ENCODE measurements at regions not wholly inside any gene's neighbourhood (a gene's known extent, or its start where the extent isn't known, plus 50 kb on each side); places are given as distances from the start of the nearest gene placed in this dataset.
"Not testable (repeated sequence)": the region's sequence is repeated elsewhere in the genome, so short reads cannot be mapped to it uniquely, and the experiment has no call there.

DNA sequence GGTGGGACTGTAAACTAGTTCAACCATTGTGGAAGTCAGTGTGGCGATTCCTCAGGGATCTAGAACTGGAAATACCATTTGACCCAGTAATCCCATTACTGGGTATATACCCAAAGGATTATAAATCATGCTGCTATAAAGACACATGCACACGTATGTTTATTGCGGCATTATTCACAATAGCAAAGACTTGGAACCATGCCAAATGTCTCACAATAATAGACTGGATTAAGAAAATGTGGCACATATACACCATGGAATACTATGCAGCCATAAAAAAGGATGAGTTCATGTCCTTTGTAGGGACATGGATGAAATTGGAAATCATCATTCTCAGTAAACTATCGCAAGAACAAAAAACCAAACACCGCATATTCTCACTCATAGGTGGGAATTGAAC lies 268.3 kb upstream of the MMADHC start:
- H3K9me3 ChIP-seq (ENCODE audit: control insufficient read depth in 2 of 2, low read length in 2 of 2); ATAC-seq (ENCODE audit: low read depth in 2 of 2); H3K4me1 Mint-ChIP-seq: not testable (repeated sequence)

DNA sequence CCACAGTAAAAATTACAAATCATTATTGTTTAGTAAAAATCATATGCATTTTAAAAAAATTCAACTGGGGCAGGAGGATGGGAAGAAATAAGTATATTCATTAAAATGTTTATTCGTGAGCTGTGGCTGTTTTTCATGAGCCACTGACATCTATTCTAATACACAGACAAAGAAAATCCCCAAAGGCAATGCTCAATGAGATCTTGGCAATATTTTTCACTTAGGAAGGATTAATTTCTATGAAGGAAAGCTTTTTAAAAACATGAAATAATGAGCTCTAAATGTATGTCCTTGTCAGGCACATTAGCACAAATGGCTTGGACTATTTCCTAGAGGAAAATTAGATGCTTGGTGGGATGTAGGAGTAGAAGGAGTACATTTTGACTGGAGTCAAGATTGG lies 262.0 kb upstream of the MMADHC start:
- Mint-ChIP-seq H3K4me1 (no peaks in the 10 kb centered on the region), H3K27ac (no peak overlapping the region), H3K9me3 (peaks cover 1 to 12% (median 9%) of the 10 kb centered on the region in 7 donors), H3K4me3 (no peak overlapping the region), H3K36me3 (no peaks in the 10 kb centered on the region), H3K27me3 (peaks cover 5% of the 10 kb centered on the region)
- Histone ChIP-seq H3K4me1 (ENCODE audit: control insufficient read depth, insufficient read depth, low read length, poor library complexity, severe bottlenecking) (no peaks in the 10 kb centered on the region), H3K4me3 (ENCODE audit: low read depth, low read length) (no peak overlapping the region), H3K36me3 (ENCODE audit: control insufficient read depth, insufficient read depth, low read length) (no peaks in the 10 kb centered on the region), H3K27ac (ENCODE audit: insufficient read depth, low read length, poor library complexity, severe bottlenecking) (no peak overlapping the region), H3K9me3 (ENCODE audit: control insufficient read depth in 2 of 2, low read length in 2 of 2) (peaks cover 0 to 7% of the 10 kb centered on the region in 2 experiments), H3K27me3 (ENCODE audit: control insufficient read depth, insufficient read depth, low read length) (no peaks in the 10 kb centered on the region)
- ATAC-seq (ENCODE audit: low read depth in 2 of 2) (no peak), DNase-seq (no peak)

More for the DNA sequence above, 268.3 kb upstream of the MMADHC start:
- not testable (repeated sequence) for H3K4me3 Mint-ChIP-seq; DNase-seq; H3K36me3 Mint-ChIP-seq; H3K9me3 Mint-ChIP-seq; H3K27ac ChIP-seq (ENCODE audit: insufficient read depth, low read length, poor library complexity, severe bottlenecking); H3K36me3 ChIP-seq (ENCODE audit: control insufficient read depth, insufficient read depth, low read length); H3K4me1 ChIP-seq (ENCODE audit: control insufficient read depth, insufficient read depth, low read length, poor library complexity, severe bottlenecking); H3K27ac Mint-ChIP-seq; H3K27me3 ChIP-seq (ENCODE audit: control insufficient read depth, insufficient read depth, low read length); H3K27me3 Mint-ChIP-seq; H3K4me3 ChIP-seq (ENCODE audit: low read depth, low read length)

DNA sequence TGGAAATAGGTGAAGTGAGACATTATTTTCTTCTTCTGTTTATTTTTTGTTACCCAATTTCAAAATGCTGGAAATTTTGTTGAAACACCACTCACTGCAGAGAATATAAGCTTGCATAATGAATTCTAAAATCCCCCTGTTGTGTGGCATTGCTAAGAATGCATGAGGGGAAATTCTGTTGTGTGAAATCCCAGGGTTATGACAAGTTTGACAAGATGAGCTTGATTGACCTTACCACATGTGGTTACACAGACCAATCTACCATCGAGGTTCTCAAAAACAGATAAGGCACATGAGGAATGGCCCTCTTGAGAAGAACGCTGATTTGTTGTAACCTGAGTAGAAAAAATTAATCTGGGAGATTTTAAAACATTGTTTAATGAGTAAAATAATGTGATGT lies 261.6 kb upstream of the MMADHC start:
- no peaks in the 10 kb centered on the region for H3K4me1 Mint-ChIP-seq
- H3K36me3 ChIP-seq (ENCODE audit: control insufficient read depth, insufficient read depth, low read length), result no peaks in the 10 kb centered on the region
- no peaks in the 10 kb centered on the region for H3K36me3 Mint-ChIP-seq
- H3K4me3 ChIP-seq (ENCODE audit: low read depth, low read length), result no peak overlapping the region
- H3K4me3 Mint-ChIP-seq, result no peak overlapping the region
- no peaks in the 10 kb centered on the region for H3K27me3 ChIP-seq (ENCODE audit: control insufficient read depth, insufficient read depth, low read length)
- peaks cover 5% of the 10 kb centered on the region for H3K27me3 Mint-ChIP-seq
- no peak overlapping the region for H3K27ac ChIP-seq (ENCODE audit: insufficient read depth, low read length, poor library complexity, severe bottlenecking)
- ATAC-seq (ENCODE audit: low read depth in 2 of 2) (no peak), DNase-seq (no peak)
- no peak overlapping the region for H3K27ac Mint-ChIP-seq
- peaks cover 0 to 7% of the 10 kb centered on the region in 2 experiments for H3K9me3 ChIP-seq (ENCODE audit: control insufficient read depth in 2 of 2, low read length in 2 of 2)
- H3K4me1 ChIP-seq (ENCODE audit: control insufficient read depth, insufficient read depth, low read length, poor library complexity, severe bottlenecking), result no peaks in the 10 kb centered on the region
- peaks cover 1 to 12% (median 9%) of the 10 kb centered on the region in 7 donors for H3K9me3 Mint-ChIP-seq

DNA sequence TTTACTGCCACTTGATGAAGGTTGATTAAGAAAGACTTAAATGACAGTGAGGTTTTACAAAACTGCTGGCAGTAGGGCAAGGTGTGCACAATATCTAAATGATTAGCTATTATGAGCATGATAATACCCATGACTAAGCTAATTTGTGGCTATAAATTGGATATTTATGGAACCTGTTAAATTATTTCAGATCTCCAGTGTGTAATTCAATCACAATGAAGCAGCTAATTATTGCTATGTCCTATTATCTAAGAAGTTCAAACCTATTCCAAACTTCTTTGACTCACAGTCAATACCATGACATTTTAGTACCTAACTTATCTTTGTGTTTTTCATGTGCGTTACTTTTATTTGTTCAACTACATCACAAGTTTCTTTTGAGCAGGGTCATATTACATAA lies 253.8 kb upstream of the MMADHC start:
- no peak for ATAC-seq (ENCODE audit: low read depth in 2 of 2)
- DNase-seq, result no peak
- no peaks in the 10 kb centered on the region for H3K36me3 ChIP-seq (ENCODE audit: control insufficient read depth, insufficient read depth, low read length)
- H3K4me1 Mint-ChIP-seq, result no peaks in the 10 kb centered on the region
- H3K36me3 Mint-ChIP-seq, result no peaks in the 10 kb centered on the region
- peaks cover 1 to 15% (median 9%) of the 10 kb centered on the region in 7 donors for H3K9me3 Mint-ChIP-seq
- H3K4me3 Mint-ChIP-seq, result no peak overlapping the region
- no peak overlapping the region for H3K27ac Mint-ChIP-seq
- no peak overlapping the region for H3K27ac ChIP-seq (ENCODE audit: insufficient read depth, low read length, poor library complexity, severe bottlenecking)
- H3K27me3 Mint-ChIP-seq, result no peaks in the 10 kb centered on the region
- H3K4me3 ChIP-seq (ENCODE audit: low read depth, low read length), result no peak overlapping the region
- no peaks in the 10 kb centered on the region for H3K9me3 ChIP-seq (ENCODE audit: control insufficient read depth in 2 of 2, low read length in 2 of 2)
- no peaks in the 10 kb centered on the region for H3K27me3 ChIP-seq (ENCODE audit: control insufficient read depth, insufficient read depth, low read length)
- no peaks in the 10 kb centered on the region for H3K4me1 ChIP-seq (ENCODE audit: control insufficient read depth, insufficient read depth, low read length, poor library complexity, severe bottlenecking)

DNA sequence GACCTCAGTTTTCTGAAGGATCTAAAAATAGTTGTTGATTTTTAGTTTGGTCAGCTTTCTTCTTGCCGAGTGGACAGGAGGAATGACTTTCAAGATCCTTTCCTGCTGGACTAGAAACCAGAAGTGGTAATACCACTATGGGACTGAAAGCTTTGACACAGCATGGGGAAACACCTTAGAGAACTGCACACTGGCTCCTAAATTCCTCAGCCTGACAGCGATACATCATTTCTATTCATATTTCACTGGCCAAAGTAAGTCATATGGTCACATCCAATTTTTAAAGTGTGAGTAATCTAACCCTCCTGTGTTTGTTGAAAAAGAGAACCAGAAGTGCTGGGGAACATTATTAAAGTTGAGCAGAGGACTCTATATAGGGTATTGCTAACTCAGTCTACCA lies 244.7 kb upstream of the MMADHC start:
- Mint-ChIP-seq H3K4me1 (no peaks in the 10 kb centered on the region), H3K27me3 (no peaks in the 10 kb centered on the region), H3K36me3 (no peaks in the 10 kb centered on the region), H3K9me3 (peaks cover 1 to 23% (median 10%) of the 10 kb centered on the region in 7 donors), H3K4me3 (no peak overlapping the region), H3K27ac (no peak overlapping the region)
- no peaks in the 10 kb centered on the region for H3K9me3 ChIP-seq (ENCODE audit: control insufficient read depth in 2 of 2, low read length in 2 of 2)
- ATAC-seq (ENCODE audit: low read depth in 2 of 2) (no peak), DNase-seq (no peak)
- no peaks in the 10 kb centered on the region for H3K36me3 ChIP-seq (ENCODE audit: control insufficient read depth, insufficient read depth, low read length)
- H3K4me1 ChIP-seq (ENCODE audit: control insufficient read depth, insufficient read depth, low read length, poor library complexity, severe bottlenecking), result no peaks in the 10 kb centered on the region
- H3K4me3 ChIP-seq (ENCODE audit: low read depth, low read length), result no peak overlapping the region
- no peak overlapping the region for H3K27ac ChIP-seq (ENCODE audit: insufficient read depth, low read length, poor library complexity, severe bottlenecking)
- no peaks in the 10 kb centered on the region for H3K27me3 ChIP-seq (ENCODE audit: control insufficient read depth, insufficient read depth, low read length)

DNA sequence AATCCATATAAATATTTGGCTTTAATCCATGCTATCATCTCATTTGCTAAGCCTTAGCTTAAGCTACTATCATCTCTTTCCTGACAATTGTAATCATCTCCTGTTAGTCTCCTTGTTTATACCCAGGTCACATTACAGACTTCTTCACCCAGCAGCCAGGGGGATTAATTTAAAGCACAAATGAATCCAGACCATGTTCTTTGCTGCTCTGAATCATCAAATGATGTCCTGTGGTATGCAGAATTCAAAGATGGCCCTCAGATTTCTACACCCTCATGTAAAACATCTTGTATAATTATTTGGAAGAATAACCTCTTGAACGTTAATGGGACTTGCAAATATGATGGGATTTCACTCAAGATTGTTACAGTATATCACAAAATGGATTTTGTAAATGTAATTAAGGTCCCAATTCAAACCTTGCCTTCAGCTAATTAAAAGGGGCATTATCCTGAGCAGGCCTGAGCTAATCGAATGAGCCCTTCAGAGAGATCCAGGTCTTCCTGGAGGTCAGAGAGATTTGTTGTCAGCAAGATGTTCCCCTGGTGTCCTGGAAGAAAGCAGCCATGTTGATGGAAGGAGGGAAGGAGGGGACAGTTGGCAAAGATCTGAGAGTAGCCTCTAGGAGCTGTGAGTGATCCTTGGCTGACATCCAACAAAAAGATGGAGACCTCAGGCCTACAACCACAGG lies 241.1 kb upstream of the MMADHC start:
- no peaks in the 10 kb centered on the region for H3K27me3 ChIP-seq (ENCODE audit: control insufficient read depth, insufficient read depth, low read length)
- no peaks in the 10 kb centered on the region for H3K36me3 Mint-ChIP-seq
- H3K4me3 Mint-ChIP-seq, result no peak overlapping the region
- H3K4me1 ChIP-seq (ENCODE audit: control insufficient read depth, insufficient read depth, low read length, poor library complexity, severe bottlenecking), result no peaks in the 10 kb centered on the region
- peaks cover 0 to 6% (median 4%) of the 10 kb centered on the region in 7 donors for H3K9me3 Mint-ChIP-seq
- no peaks in the 10 kb centered on the region for H3K4me1 Mint-ChIP-seq
- H3K27ac ChIP-seq (ENCODE audit: insufficient read depth, low read length, poor library complexity, severe bottlenecking), result no peak overlapping the region
- no peak for ATAC-seq (ENCODE audit: low read depth in 2 of 2)
- H3K27me3 Mint-ChIP-seq, result no peaks in the 10 kb centered on the region
- no peaks in the 10 kb centered on the region for H3K36me3 ChIP-seq (ENCODE audit: control insufficient read depth, insufficient read depth, low read length)
- no peaks in the 10 kb centered on the region for H3K9me3 ChIP-seq (ENCODE audit: control insufficient read depth in 2 of 2, low read length in 2 of 2)
- no peak for DNase-seq
- H3K27ac Mint-ChIP-seq, result no peak overlapping the region
- no peak overlapping the region for H3K4me3 ChIP-seq (ENCODE audit: low read depth, low read length)

DNA sequence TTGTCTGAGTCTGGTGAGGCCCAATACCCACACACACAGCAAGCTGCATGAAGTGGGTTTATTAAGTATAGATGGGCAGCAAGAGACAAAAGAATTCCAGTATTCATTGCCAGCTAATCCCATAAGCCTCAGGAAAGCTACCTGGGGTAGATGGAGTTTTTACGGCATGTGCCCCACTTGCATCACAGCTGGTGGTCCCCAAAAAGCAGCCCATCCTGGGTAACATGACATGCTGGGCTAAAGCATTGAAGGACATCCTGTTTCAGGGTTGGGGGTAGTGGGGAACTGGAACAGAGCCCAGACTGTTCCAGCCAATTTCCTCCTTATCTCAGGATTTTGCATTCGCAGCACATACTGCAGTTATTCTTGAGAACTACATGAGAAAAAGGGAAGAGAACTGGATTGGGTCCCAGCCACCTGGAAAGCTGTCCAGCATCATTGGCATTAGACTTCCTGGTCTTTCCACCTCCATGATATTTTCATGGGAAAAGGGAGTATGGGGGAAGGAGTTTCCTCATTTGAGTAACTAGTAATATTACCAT lies 240.1 kb upstream of the MMADHC start:
- no peak for ATAC-seq (ENCODE audit: low read depth in 2 of 2)
- peaks cover 0 to 6% (median 4%) of the 10 kb centered on the region in 7 donors for H3K9me3 Mint-ChIP-seq
- H3K9me3 ChIP-seq (ENCODE audit: control insufficient read depth in 2 of 2, low read length in 2 of 2), result no peaks in the 10 kb centered on the region
- H3K27me3 ChIP-seq (ENCODE audit: control insufficient read depth, insufficient read depth, low read length), result no peaks in the 10 kb centered on the region
- no peaks in the 10 kb centered on the region for H3K27me3 Mint-ChIP-seq
- DNase-seq, result no peak
- H3K27ac ChIP-seq (ENCODE audit: insufficient read depth, low read length, poor library complexity, severe bottlenecking), result no peak overlapping the region
- H3K36me3 ChIP-seq (ENCODE audit: control insufficient read depth, insufficient read depth, low read length), result no peaks in the 10 kb centered on the region
- H3K36me3 Mint-ChIP-seq, result no peaks in the 10 kb centered on the region
- no peak overlapping the region for H3K4me3 Mint-ChIP-seq
- H3K4me3 ChIP-seq (ENCODE audit: low read depth, low read length), result no peak overlapping the region
- no peaks in the 10 kb centered on the region for H3K4me1 ChIP-seq (ENCODE audit: control insufficient read depth, insufficient read depth, low read length, poor library complexity, severe bottlenecking)
- no peak overlapping the region for H3K27ac Mint-ChIP-seq
- H3K4me1 Mint-ChIP-seq, result no peaks in the 10 kb centered on the region

DNA sequence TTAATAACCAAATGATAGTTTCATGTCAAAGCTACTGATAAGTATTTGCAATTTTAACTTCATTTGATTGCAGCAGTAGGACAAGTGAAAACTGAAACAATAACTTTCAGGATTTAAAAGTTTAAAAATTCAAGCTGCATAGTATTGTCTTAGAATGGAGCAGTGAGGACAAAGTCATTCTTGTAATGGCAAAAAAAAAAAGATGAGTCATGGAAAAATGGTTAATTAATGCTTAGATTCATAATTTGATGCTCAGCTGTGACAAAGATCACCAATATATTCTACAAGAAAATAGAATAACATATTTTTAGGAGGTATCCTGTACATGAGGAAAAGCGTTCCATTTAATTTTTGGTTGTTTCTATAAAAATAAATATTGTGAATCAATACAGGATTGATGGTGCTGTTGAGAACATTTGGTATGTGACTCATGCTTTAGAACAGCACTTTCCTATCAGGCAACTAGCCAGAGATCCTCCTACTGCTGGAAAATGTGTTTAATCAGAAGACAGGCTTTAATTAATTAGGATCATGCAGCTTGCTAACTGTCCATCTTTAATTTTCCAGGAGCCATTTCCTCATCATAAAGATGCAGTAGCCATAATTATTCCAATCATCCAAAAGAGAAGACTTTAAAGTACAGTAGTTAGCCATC lies 239.0 kb upstream of the MMADHC start:
- Mint-ChIP-seq H3K9me3 (peaks cover 0 to 6% (median 4%) of the 10 kb centered on the region in 7 donors), H3K36me3 (no peaks in the 10 kb centered on the region), H3K27ac (no peak overlapping the region), H3K4me1 (no peaks in the 10 kb centered on the region), H3K4me3 (no peak overlapping the region), H3K27me3 (no peaks in the 10 kb centered on the region)
- H3K36me3 ChIP-seq (ENCODE audit: control insufficient read depth, insufficient read depth, low read length), result no peaks in the 10 kb centered on the region
- no peak overlapping the region for H3K4me3 ChIP-seq (ENCODE audit: low read depth, low read length)
- ATAC-seq (ENCODE audit: low read depth in 2 of 2), result no peak
- no peak for DNase-seq
- H3K4me1 ChIP-seq (ENCODE audit: control insufficient read depth, insufficient read depth, low read length, poor library complexity, severe bottlenecking), result no peaks in the 10 kb centered on the region
- no peaks in the 10 kb centered on the region for H3K9me3 ChIP-seq (ENCODE audit: control insufficient read depth in 2 of 2, low read length in 2 of 2)
- no peaks in the 10 kb centered on the region for H3K27me3 ChIP-seq (ENCODE audit: control insufficient read depth, insufficient read depth, low read length)
- no peak overlapping the region for H3K27ac ChIP-seq (ENCODE audit: insufficient read depth, low read length, poor library complexity, severe bottlenecking)
